HK-2 (cell line): ENCODE measurements at regions not wholly inside any gene's neighbourhood (a gene's known extent, or its start where the extent isn't known, plus 50 kb on each side); places are given as distances from the start of the nearest gene placed in this dataset.

ENCODE experiments used
- DNase-seq: peaks from one replicate; pipeline ENCODE4 v3.0.0-alpha.2; 2018; ENCODE audit not compliant: unreplicated experiment

DNA sequence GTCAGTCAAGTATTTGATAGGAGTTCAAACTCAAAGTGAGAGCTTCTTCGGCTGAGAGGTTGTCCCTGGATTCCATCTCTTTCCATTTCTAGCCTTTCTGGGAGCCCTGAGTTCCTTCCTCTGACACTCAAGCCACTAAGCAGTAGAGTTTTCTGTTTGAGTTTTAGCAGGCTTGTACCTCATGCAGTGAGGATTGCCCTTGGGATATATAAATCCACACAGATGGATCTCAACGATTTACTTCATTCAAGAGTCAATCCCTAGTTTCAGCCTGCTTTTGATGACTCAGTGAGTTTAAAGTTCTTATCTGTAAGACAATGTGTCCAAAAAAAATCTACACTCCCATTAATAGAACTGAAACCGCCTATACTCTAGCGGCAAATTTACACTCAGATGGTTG, 2240.9 kb upstream of the WWC1 start:
- DNase-seq = no peak

DNA sequence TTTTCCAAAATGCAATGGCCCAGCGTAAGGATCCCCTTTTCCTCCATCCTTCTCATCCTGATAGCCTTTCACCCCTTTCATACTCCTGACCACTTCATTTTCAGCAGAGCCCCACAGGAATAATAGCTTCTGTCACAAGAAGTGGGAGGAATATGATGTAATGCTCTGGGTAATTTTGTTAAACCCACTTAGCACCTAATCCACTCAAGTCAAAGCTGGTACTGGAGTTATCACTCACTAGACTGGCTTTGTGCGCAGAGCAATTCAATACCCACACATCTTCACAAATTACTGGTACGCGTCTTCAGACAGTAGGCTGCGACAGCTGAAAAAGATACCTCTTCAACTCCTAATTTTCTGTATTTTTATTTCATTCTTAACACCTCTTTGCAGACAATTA, 2232.8 kb upstream of the WWC1 start:
- no peak for DNase-seq

DNA sequence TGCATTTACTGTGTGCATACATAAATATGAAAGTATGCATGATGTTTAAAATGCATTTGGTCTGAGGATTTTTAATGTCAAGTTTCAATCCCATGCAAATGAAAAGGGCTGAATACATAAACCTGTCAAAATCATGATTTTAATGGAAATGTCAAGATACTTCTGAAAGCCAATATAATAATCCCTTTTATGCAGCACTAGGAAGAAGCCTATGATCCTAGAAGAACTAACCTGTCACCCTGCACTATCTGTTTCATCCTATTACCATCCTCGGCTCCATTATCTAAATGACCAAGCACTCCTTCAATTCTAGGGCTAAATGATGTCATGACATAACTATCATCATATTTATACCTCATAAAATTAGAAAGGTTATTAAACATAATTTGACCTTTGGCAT, 2229.4 kb upstream of the WWC1 start:
- no peak for DNase-seq

DNA sequence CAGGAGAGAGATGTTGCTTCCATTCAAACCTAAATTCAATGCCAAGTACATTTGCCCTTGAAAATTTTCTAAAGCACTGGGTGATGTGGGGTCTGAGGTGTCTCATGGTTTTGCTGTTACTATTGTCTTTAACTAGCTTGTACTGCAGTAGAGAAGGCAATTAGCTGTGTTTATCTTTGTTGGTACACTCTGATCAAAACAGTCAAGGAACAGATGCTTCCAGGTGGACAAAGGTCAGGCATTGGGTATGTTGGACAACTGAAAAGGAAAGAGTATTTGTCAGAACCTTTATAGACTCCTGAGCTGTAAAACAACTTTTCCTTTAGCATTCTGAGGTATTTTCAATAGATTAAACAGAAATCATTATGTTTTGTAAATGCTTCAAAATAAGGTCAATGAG, 2228.7 kb upstream of the WWC1 start:
- DNase-seq = no peak

DNA sequence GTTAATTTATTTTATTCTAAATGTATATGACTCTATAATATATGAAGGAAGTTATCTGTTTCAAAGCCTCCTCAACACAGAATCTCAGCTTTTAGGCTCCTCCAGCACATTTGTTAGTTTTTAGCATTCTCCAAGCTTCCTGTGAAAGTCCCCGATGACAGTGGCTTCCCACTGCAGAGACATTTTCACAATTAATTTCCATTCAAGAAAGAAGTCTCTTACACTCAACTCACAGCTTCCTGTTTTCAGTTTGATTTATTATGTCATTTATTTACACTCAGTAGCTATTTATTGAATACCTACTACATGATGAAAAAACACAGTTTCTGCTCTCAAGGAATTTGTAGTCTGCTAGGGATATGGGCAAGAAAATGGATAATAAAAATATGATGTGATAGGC, 2228.2 kb upstream of the WWC1 start:
- DNase-seq = no peak

DNA sequence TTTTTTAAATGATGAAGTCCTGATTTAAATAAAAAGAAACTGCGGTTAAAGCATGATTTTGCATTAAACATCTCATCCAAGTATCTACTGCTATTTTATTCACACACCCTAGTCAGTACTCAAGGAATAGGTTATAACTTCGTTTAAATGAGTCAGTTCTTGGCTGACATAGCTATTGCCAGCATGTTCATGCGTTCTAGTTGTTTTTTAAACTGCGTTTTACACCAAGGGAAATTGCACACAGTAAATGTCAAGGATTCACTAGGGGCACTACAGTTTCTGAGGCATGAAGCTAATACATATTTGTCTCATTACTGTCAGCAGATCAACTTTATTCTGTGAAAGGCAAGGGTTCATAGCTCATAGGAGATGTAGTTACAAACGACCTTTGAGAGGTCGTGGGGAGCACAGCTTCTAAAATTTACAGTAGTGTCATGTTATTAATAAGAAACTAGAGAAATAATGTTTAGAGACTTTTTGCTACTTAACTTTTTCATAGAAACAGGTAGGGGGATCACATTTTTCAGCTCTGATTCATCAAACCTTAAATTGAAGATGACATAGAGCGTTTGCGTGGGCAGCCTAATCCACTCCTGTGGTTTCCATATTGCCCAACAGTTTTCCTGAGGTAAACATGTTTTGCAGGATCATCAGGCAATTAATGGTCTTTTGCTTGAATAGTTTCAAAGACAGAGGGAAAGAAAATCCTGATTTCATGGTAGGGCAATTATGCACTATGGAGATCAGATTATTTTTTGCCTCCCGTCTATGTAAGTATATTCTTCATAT, 2222.7 kb upstream of the WWC1 start:
- DNase-seq = no peak

DNA sequence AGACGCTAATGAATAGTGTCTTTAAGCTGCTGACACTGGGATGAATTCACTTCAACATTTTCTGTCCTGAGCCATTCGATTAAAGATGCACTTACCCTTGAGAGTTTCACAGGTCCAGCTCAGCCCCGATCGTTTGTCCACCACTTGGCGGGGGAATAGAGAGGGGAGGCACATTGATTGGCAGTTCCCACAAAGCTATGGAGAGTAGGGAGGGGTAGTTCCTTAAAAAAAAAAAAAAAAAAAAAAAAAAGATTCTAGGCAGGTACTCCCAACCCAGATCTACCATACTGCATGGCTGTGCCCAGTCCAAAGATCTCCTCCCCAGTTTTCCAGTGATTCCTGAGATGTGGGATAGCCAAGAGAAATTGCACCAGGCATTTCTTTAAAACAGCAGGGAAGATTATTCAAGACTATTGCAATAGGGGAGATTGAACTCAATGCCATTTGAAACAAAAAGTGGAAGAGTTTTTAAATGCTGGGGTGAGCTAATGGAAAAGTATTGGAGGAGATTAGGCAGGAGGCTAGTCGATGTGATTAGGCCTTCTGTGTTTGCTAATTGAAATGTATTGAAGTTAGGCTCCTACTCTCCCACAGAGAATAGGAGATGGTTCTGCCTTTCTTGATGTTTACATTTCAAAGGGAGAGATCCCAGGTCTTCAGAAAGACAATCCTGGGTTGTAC, 2217.4 kb upstream of the WWC1 start:
- DNase-seq = no peak

DNA sequence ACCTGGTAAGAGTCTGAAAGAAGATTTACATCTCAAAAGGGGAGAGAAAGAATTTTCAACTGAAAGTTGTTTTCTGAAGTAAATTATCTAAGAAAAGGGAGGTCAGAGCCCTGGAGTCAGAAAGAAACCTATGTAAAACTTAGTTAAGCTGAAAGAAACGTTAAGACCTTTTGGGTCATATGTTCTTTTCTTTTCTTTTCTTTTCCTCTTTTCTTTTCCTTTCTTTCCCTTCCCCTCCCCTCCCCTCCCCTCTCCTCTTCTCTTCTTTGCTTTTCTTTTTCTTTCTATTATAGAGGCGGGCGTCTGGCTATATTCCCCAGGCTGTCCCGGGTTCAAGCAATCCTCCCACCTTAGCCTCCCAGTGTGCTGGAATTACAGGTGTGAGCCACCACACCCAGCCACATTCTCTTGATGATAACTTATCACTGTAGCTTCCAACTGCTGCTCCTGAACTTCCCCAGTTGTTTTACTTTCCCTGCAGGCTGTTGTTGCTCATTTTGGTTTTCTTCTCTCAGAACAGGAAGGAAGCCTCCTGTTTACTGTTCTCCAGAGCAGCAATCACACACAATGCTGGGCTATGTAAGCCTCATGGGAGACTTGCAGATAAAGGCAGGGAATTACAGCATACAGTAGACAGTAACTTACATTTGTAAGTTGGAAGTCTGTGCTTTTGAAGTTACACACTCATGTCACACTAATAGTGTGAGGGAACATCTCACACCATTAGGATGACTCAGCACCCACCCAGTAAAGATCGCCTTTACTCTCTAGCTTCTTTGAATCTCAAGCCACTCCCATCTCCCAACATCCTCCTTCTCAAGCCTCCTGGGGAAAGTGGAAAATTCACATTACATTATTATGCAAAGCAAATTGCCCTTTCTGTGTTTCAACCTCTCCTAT, 2216.6 kb upstream of the WWC1 start:
- no peak for DNase-seq

DNA sequence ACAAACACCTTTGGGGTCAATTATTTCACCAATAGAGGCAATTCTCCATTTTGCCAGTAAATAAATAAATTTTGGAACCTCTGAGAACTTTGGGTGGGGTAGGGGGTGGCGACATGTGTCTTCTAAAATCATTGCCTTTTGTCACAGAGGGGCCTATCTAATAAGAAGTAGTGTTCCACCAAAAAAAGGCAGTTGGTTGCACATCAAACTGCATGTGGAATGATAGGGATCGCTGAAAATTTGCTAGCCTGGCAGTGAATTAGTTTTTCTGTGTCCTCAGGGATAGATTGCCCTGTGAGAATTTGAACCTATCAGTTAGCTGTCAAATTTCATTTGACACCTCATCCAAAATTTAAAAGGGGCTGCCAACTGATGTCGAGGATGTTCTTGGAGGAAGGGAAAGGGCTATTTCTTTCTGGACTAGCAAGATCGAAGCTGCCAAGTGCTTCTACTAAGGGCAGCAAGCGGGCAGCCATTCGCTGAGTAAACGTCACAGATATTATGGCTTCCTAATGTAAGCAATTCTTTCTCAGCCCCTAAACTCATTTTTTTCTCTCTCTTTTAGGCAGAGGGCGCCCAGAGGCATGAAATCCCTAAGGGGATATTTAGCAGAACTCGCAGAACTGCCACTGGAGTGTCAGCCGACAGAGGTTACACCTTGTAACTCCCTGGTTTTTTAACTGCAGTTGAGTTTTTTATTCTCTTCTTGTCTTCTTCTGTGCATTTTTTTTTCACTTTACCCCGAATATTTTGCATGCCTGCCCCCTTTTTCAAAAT, 2208.1 kb upstream of the WWC1 start:
- no peak for DNase-seq

DNA sequence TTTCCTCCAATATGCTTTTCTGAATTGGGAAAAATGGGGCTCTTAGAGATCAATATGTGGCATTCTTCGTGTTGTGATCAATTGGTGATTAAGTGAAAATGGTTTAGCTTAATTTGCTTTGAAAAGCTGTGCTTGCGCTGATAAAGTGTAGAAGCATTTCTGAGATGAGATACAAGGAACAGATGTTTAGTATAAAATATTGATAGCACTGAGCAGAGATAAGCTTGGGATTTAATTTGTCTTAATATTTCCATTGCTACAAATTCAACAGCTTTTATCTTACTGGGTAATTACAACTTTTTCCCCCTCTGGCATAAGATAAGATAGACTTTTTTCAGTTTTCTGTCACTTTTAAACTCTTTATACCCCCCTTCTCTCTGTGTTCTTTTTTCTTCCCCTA, 2204.9 kb upstream of the WWC1 start:
- no peak for DNase-seq

DNA sequence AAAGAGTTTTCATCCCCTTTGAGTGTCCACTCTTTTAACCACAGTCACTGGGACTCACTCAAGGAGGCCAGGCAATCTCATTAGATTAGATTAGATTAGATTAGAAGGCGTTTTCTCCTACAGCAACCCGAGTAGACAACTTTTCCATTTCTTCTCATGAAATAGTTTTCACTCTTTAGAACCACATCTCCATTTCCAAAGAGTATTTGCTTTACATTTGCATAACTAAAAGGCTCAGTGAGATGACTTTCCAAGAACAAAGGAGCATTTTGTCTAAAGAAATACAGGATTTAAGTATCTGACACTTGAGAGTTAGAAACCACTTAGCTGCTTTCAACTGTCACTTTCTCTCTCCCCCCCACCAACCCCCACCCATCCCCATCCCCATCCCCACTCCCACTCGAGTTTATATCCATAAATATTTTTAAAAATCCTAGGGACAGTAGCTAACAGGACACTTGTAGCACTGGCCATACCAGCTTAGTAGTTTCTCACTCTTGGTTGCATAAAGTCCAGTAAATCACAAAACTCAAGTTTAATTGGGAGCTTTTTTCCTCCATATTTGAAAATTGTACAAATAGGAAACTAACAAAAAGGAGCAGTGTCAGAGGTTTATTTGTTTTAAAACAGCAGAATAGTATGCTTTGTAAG, 2202.9 kb upstream of the WWC1 start:
- DNase-seq = no peak

DNA sequence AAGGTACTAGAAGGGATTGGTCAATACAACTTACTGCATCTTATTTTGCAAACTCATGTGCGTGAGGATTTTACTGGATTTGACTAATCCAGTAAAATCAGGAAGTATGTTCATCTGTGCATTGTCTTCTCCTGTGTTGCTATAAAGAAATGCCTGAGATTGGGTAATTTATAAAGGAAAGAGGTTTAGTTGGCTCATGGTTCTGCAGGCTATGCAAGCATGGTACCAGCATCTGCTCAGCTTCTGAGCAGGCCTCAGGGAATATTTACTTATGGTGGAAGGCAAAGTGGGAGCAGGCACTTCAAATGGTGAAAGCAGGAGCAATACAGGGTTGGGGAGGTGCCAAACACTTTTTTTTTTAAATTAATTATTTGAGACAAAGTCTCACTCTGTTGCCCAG, 2199.5 kb upstream of the WWC1 start:
- no peak for DNase-seq

DNA sequence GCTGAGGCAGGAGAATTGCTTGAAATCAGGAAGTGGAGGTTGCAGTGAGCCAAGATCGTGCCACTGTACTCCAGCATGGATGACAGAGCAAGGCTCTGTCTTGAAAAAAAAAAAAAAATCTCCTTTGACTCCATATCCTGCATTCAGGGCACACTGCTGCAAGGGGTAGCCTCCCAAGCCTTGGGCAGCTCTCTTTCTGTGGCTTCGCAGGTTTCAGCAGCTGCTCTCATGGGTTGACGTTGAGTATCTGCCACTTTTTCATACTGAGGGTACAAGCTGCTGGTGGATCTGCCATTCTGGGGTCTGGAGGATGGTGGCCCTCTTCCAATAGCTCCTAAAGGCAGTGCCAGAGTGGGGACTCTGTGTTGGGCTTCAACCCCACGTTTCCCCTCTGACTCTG, 2198.1 kb upstream of the WWC1 start:
- DNase-seq = no peak

DNA sequence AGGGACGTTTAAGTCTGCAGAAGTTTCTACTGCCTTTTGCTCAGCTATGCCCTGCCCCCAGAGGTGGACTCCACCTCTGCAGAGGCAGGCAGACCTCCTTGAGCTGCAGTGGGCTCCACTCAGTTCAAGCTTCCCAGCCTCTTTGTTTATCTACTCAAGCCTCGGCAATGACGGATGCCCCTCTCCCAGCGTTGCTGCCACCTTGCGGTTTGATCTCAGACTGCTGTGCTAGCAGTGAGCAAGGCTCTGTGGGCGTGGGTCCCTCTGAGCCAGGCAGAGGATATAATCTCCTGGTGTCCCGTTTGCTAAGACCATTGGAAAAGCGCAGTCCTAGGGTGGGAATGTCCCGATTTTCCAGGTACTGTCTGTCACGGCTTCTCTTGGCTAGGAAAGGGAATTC, 2188.5 kb upstream of the WWC1 start:
- no peak for DNase-seq

DNA sequence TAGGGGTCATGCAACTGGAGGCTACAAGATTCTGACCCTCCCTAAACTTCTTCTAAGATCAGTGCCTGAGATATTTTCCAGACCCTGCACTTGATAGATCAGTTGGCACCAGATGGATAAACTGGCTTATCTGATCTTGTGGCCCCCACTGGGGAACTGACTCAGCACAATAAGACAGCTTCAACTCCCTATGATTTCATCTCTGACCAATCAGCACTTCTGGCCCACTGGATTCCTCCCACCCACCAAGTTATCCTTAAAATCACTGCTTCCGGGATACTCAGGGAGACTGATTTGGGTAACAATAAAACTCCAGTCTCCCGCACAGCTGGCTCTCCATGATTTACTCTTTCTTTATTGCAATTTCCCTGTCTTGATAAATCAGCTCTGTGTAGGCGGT, 2180.4 kb upstream of the WWC1 start:
- no peak for DNase-seq

DNA sequence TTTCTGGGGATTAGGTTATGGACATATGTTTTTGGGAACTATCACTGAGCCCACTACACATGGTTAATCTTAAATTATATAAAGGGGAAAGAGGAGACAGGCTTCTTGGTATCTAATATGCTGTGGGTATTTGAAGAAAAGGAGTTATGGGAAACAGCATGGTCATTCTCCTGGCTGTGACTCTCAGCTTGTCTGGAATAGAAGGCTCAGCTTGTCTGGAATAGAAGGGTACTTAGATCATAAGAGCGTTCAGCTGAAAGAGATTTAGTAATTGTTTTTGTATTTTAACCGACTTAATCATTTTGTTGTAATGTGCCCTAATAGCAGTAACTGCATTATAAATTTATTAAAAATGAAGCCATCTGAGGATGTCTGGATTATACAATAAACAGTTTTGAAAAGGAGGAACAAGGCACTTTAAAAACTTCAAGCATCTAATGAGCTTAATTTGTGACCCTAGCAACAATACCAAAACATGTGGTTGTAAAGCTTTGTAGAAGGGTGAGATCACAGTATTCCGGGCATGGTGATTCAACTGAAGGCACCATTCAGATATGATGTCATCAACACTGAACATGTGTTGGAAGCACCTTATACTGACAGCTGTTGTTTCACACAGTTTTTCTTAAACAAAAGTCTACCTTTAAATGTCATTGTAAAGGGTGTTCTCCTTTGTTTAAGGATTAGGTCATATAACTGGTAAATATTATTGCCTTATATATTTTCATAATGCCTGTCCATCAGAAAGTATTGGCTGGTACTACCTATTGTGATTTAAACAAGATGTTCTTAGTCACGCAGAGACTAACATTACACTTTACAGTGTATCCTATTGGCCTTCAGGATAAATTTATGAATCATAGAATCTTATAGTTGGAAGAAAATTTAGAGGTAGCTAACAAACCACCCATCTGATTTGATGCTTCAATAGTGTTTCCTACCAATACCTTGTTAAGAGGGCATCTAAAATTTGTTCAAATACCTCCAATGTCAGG, 2174.1 kb upstream of the WWC1 start:
- no peak for DNase-seq

DNA sequence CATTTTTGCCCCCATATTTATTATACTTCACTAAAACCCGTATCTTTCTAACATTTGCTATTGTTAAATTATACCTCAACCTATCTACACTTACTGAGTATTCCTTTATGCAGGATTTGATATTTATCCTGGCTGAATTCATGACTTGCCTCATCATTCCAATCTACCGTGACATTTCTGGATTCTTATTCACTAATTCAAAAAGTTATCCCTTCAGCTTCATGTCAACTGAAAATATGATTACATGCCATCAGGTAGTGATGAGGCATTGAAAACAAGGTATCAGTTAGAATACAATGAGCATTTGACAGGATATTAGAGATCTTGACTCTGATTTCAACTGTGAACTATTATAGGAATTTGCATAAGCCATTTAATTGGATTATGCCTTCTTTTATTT, 2171.9 kb upstream of the WWC1 start:
- DNase-seq = no peak

DNA sequence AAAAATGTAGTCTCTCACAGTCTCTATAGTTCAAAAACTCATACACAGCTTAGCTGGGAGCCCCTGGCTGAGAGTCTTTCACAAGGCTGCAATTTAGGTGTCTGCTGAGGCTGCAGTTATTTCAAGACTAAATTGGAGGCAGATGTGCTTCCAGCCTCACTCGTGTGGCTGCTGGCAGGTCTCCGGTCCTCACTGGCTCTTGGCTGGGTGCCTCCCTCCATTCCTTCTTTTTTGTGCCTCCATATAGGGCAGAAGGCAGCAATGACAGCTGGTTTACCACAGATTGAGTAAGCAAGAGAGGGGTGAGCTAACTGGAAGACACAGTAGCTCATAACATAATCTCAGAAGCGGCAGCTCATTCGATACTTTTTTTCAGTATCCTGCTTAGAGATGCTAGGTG, 2167.7 kb upstream of the WWC1 start:
- DNase-seq = no peak

DNA sequence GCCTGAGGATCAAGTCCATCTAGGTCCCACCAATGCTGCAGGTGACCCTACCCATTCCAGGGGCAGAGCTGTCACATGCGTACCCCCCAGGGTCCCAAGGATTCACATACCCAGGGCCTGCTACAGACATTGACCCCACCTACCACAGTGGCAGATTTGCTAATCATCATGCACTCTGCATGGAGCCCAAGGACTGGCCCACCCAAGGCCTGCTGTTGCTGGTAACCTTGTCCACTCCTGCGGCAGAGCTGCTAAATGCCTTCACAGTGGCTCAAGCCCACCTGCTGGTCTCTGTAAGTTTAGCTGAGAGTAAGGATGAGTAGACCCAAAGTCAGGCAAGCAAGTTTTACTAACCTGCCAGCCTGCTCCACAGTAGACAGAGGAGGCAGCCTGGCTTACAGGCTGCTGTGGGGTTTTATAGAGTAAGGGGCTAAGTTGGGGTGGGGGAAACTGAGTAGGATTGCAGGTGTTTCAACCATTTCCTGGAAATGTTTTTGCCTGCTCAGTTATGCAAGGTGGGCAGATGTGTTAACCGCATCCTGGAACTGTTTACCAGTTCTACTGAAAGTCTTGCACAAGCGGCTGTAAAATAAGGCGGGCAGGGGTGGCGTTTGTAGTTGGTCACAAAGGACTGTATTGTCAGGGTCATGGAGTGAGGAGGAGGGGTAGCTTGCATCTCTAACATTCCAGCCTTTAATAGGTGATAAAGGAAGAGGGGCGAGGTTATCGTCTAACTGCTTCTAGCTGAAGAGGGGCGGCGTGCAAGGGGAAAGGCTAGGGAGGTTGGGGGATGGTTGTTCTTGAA, 2163.5 kb upstream of the WWC1 start:
- DNase-seq = no peak
